Erythroblast (primary cell): ENCODE measurements at regions not wholly inside any gene's neighbourhood (a gene's known extent, or its start where the extent isn't known, plus 50 kb on each side); places are given as distances from the start of the nearest gene placed in this dataset.
"Not testable (repeated sequence)": the region's sequence is repeated elsewhere in the genome, so short reads cannot be mapped to it uniquely, and the experiment has no call there.

Experiments
- DNase-seq, 2 experiments: peaks; one replicate each; lab custom pipeline; 2025; lab: John Stamatoyannopoulos, UW
- GATA1 ChIP-seq: IDR thresholded peaks from 2 replicates; pipeline ENCODE4 v1.6.1; 2011; ENCODE audit warnings: low read depth, mild to moderate bottlenecking, control low read depth, low read length, moderate library complexity
- POLR2A ChIP-seq: IDR thresholded peaks from 2 replicates; pipeline ENCODE4 v1.6.1; 2011; ENCODE audit warnings: mild to moderate bottlenecking, low read length

GRCh38 chr1:117719004-117719403 is 113.2 kb downstream of the TENT5C start:
- DNase-seq, result no peak
- TF ChIP-seq GATA1, result no peak

GRCh38 chr1:117732065-117732797 is 126.4 kb downstream of the TENT5C start:
- peak; percentile 12 to 69 for DNase-seq
- no peak for TF ChIP-seq POLR2A
- TF ChIP-seq GATA1, result no peak

- TF ChIP-seq POLR2A, result no peak
- no peak for DNase-seq
Measured at GRCh38 chr1:117732956-117733355, 127.1 kb downstream of the TENT5C start.

- no peak for TF ChIP-seq POLR2A
- TF ChIP-seq GATA1, result no peak
- peak; percentile 10 to 32 for DNase-seq
Measured at GRCh38 chr1:117734403-117734802, 128.6 kb downstream of the TENT5C start.

- DNase-seq, result peak; percentile 74 to 82
Measured at GRCh38 chr1:117735045-117735992, 129.5 kb downstream of the TENT5C start.

GRCh38 chr1:117739504-117739903 is 133.7 kb downstream of the TENT5C start:
- TF ChIP-seq POLR2A (no peak), GATA1 (no peak)
- DNase-seq, result no peak

More at GRCh38 chr1:117735045-117735992, 129.5 kb downstream of the TENT5C start:
- TF ChIP-seq GATA1 (no peak), POLR2A (no peak)

GRCh38 chr1:117740496-117740895 is 134.6 kb downstream of the TENT5C start:
- no peak for DNase-seq
- no peak for TF ChIP-seq GATA1
- TF ChIP-seq POLR2A, result no peak

GRCh38 chr1:117746565-117746964 is 140.7 kb downstream of the TENT5C start:
- not testable (repeated sequence) for DNase-seq

GRCh38 chr1:117747605-117748004 is 141.8 kb downstream of the TENT5C start:
- no peak for TF ChIP-seq GATA1
- TF ChIP-seq POLR2A, result no peak
- no peak for DNase-seq

- TF ChIP-seq GATA1 (no peak), POLR2A (no peak)
- no peak for DNase-seq
Measured at GRCh38 chr1:117751321-117751720, 145.5 kb downstream of the TENT5C start.

GRCh38 chr1:117752661-117753060 is 146.8 kb downstream of the TENT5C start:
- TF ChIP-seq GATA1, result no peak
- TF ChIP-seq POLR2A, result no peak
- no peak for DNase-seq

GRCh38 chr1:117753232-117753631 is 147.4 kb downstream of the TENT5C start:
- no peak for TF ChIP-seq POLR2A
- no peak for TF ChIP-seq GATA1
- no peak for DNase-seq

- TF ChIP-seq POLR2A (no peak), GATA1 (no peak)
- no peak for DNase-seq
Measured at GRCh38 chr1:117753652-117754051, 147.8 kb downstream of the TENT5C start.

GRCh38 chr1:117754061-117754969 is 148.5 kb downstream of the TENT5C start:
- TF ChIP-seq POLR2A (no peak), GATA1 (no peak)
- DNase-seq, result peak; percentile 60 to 83

GRCh38 chr1:117757668-117758067 is 151.8 kb downstream of the TENT5C start:
- no peak for DNase-seq
- no peak for TF ChIP-seq POLR2A
- no peak for TF ChIP-seq GATA1
